ENCODE measurements at regions not wholly inside any gene's neighbourhood (a gene's known extent, or its start where the extent isn't known, plus 50 kb on each side); places are given as distances from the start of the nearest gene placed in this dataset.
"Not testable (repeated sequence)": the region's sequence is repeated elsewhere in the genome, so short reads cannot be mapped to it uniquely, and the experiment has no call there.

DNA sequence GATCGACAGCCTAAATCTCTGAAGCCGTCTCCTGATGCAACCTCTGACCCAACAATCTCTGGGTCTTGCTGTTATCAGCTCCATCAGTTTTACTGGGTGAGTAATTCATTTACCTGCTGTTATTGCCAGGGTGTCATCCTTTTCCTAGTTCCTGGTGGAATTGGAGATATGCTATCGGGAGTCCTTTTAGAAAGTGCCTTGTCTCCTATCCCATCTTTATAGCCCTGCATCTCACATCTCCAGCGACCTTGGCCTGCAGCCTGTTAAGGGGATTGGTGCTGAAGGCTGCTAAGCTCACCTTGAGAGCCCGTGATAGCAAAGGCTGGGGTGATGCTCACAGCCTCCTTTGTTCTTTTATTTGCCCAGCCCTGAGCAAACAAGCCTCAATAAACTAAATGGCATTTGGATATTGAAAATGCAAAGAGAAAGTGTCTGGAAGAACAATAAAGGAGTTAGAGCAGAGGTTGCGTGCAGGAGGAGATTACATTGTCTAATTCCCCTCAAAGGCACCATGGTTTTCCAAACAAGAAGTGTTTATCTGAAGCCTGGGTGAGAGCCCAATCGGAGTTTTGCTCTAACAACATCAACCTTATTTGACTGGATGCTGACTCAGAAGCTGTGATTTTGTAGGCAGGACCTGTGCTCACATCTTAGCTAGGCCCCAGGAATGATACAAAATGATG lies 101.8 kb downstream of the RPLP1 start:
- DNase-seq = no peak

DNA sequence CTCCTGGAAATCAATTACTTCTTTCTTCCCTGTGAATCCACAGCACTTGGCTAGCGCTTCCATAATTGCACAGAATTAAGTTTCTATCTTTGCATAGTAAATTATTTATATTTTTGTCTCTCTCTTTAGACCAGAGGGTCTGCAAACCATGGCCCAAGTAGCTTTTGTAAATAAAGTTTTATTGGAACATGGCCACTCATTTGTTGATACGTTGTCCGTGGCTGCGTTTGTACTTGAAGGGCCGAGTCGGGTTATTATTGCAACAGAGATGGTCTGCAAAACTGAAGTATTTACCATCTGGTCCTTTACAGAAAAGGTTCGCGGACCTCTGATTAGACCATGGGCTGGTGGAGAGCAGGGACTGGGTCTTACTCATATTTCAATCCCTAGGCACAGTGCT lies 102.5 kb downstream of the RPLP1 start:
- DNase-seq = no peak

DNA sequence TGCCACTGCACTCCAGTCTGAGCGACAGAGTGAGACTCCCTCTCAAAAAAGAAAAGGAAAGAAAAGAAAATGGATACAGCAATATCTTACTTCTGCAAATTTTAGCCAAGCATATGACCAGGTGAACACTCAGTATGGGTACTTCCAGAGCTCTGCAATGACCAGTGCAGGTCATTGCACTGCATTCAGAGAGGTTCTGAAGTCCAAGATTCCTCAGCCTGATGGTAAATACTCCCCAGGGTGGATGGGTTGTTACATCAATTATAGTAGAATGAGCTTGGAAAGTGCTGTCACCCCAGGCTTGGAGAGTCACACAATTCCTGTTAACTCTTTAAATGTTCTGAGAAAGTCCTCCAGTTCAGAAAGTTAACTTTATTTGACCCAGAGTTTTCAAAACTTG lies 103.7 kb downstream of the RPLP1 start:
- DNase-seq = no peak

DNA sequence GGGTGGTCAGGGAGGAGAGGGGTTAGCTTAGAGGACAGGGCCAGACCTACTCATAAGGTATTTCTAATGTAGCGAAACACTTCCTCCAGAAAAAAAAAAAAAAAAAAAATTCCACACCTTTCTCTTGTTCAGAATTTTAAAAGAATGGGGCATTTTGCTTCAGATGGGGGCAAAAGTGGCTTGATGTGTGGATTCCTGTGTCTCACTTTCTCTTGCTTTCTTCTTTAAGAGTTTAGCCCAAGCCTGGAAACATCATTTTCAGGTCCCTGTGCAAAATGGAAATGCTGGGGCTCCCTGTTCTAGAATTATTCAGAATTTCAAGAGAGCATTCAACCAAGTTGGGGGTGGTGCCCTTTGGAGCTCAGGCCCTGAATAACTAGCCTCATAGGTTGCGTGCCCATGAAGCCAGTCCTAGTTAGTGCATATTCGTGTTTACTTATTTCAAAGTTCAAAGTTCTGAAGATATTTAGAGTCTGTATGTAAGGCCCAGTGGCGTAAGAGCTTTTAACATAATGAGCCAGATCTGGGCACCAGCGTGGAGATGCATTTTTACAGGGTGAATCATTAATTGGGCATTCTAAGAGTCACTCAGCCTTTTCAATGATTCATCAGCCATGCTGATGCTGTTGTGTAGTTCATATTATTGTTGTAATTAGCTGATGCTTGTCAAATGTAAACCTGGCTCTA lies 104.5 kb downstream of the RPLP1 start:
- no peak for DNase-seq

DNA sequence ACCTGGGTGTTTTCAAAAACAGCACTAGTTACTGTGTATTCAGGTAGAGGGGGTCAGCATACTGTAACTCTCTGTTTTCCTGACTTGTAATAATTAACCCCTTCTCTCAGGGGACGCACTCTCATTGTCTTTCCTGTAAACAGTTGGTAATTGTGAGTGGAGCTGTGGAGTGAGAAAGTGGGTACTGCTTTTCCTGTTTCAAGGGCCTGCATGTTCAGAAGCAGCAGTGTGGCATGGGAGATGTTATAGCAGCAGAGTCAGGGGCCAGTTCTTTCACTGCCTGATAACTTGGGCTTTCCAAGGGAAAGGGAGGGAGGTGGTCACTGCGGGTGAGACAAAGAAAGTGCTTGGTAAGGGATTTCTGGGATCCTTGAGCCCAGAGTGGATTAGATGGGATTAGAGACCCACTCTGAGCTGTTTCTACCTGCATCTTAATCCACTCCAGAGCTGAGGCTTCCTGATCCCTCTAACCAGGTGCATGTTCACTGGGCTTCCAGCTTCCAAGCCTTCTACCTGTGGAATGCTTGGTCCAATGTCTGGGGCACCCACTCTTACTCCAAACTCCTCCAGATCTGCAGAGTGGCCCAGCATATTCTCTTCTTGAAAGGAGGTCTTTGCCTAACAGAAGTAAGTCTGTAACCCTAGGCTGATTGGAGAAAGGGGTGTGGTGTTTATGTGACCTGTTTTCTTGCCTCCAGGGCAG lies 105.2 kb downstream of the RPLP1 start:
- DNase-seq = no peak

DNA sequence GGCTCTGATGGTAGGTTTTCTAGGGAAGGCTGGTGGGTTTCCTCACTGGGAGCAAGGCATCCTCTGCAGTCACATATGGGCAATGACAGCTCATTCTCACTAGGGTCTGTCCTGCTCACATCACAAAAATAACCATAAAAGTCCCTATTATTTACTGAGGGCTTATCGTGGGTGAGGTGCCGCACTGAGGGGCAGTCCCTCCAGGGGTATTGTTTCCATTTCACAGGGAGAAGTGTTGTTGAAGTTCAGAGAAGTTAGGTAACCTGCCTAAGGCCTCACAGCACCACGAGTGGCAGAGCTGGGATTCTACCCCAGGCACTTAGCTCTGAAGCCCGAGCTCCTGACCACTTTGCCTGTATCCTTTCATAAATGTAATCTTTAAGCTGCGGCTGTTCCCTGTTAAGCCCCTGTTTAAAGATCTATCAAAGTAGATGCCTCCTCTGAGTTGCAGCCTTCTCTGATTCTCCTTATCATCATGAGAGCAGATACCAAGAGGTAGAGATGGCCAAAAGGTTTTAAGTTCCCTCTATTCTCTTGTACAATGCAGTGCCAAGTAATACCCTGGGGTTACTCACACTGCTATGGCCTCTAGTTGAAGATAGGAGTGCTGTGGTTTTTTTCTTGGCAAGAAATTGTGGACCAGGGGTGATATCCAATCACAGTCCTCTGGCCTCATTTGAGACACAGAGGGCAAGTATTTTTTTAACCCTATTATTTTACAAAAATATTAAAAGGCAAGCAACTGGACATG lies 107.0 kb downstream of the RPLP1 start:
- DNase-seq = no peak

DNA sequence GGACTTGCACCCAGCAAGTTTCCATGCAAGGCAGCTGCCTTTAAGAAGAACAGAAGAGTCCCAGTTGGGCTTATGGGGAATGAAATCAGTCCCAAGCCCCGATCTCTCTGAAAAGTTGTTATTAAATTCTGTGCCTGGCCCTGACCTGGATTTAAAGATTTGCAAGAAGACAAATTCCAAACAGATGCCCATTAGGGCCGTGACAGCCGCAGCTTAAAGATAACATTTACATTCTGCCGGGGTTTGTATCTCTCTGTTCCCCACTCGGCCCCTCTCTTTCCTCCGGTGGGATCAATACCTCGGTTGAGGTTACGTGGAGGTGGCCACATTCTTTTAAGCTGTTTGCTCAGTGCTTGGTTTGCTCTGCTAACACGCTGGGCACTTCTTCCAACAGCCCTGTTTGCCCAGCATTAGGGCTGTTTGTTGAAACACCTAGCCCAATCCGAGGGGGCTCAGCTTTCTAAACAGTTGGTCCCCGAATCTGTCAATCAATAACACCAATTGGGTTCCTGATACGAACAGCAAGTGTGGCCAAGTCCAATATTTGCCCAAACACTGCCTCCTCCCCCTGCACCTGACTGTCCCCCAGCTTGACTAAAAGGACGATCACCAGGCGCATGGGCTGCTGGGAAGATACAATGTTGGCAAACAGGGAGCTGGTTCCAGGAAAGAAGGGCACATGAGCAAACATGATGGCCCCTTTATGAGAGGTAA lies 108.6 kb downstream of the RPLP1 start:
- DNase-seq = no peak

DNA sequence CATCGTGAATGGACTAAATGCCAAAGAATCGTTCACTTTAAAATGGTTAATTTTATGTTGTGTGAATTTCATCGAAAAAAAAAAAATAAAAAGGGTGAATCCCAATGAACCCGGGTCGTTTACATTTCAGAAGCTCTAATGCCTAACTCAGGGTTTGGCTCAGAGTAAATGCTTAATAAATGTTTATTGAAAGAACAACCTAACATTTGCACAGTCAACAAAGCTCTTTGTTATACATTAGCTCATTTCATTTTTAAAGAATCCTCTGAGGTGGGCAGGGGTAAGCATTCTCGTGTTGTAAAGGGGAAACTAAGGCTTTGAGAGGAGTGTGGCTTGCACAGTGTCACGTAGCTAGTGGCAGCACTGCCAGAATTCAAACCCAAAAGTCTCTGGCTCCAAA lies 109.5 kb downstream of the RPLP1 start:
- no peak for DNase-seq

DNA sequence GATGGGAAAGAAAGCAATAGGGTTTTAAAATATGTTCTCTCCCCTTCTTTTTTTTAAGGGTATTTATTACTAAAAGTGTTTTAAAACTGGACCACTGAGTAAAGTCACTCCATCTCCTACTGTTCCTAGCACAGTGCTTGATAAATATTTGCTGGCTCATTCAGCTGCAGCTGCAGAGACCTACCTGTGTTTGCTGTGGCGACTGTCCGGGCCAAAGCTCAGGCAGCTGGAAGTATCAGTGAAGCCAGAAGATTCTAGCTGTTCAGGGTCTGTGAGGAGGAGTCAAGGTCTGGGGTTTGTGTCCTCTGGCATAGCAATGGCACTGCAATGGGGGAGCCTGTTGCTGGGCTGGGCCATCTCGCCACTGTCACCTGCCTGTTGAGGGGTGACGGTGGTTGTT lies 109.9 kb downstream of the RPLP1 start:
- DNase-seq = no peak

DNA sequence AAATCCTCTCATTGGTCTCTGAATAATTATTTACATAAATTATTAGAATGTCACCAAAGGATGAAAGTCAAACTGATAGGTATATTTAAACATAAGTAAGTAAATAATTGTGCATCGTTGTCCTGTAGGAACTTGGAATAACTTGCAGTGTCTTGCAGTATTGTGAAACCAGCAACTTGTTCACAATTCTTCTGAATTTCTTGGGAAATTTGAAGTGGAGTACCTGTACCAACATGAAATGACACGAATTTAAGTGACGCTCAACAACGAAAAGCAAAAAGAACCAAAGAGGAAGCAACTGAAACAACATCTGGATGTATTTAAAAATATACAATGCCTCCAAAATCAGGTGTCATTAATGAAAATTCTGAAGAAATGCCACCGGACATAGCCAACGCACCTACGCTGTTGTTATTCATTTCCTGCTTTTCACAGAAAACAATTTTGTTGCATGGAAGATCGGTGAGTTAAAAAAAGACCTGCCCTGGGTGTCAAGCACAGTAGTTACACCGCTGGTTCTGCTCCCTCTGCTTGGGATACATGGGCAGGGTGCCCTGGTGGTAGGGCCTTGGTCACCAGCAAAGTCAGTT lies 112.5 kb downstream of the RPLP1 start:
- DNase-seq = no peak

DNA sequence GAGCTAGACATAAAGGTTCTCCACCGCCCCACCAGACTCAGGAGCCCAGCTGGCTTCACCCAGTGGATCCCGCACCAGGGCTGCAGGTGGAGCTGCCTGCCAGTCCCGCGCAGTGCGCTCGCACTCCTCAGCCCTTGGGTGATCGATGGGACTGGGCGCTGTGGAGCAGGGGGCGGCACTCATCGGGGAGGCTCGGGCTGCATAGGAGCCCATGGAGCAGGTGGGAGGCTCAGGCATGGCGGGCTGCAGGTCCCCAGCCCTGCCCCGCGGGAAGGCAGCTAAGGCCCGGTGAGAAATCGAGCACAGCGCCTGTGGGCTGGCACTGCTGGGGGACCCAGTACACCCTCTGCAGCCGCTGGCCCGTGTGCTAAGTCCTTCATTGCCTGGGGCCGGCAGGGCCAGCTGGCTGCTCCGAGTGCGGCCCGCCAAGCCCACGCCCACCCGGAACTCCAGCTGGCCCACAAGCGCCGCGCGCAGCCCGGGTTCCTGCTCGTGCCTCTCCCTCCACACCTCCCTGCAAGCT lies 114.7 kb downstream of the RPLP1 start:
- DNase-seq = not testable (repeated sequence)

DNA sequence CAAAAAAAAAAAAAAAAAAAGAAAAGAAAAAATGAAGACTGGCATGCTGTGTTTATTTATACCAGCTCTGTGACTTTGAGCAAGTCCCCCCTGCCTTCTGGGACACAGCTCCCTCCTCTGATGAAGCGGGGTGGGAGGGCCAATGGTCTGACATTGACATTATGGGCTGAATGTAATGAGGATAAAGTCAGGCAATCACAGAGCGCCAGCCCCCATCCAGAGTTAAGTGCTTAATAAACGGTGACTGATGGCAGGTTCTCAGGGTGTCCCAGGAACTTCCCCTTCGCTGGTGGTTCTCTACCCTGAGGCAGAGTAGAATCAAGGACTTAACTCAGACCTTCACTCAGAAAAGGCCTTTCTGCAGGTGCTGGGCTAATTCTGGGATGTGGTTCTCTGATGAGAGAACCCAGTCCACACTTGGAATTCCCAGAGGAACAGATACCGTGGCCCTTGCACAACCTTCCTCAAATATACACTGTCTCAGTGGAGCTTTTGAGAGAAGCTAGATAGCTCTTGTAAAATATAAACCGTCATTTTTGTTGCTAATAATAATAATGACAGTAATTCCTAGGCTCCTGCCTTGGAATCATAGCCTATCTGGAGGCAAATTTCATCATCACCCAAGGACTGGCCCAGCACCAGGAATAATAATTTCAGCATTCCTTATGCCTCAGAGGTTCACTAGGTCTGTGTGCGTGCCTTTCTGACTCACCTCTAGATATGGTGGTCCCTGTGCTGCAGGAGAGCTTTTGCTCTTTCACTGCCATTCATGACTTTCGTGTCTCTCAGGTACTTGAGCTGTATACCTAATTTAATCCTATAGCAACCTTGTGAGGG lies 115.8 kb downstream of the RPLP1 start:
- DNase-seq = no peak

DNA sequence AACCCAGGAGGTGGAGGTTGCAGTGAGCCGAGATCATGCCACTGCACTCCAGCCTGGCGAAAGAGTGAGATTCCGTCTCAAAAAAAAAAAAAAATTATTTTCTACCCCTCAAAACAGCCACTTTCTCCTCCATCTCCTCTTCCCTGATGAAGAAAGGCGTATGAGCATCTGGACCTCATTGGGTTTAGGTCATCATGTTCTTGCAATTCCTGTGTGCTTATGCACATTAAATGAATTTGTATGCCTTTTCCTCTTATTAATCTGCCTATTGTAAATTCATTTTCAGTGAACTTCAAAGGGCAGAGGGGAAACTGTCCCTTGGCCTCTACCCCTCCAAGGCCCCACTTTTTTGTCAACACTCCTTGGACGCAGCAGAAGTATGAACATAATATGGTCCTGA lies 117.8 kb downstream of the RPLP1 start:
- DNase-seq = no peak

DNA sequence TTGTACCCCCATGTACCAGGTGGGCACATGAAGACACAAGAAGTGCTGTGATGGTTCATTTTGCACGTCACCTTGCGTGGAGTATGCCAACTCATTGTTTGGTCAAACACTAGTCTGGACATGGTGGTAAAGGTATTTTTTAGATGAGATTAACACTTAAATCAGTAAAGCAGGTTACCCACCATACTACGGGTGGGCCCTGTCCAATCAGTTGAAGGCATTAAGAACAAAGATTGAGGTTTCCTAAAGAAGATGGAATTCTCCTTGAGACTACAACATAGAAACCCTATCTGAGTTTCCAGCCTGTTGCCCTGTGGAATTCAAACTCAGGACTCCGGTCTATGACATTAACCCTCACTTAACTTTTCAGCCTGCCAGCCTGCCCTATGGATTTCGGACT lies 118.4 kb downstream of the RPLP1 start:
- no peak for DNase-seq

DNA sequence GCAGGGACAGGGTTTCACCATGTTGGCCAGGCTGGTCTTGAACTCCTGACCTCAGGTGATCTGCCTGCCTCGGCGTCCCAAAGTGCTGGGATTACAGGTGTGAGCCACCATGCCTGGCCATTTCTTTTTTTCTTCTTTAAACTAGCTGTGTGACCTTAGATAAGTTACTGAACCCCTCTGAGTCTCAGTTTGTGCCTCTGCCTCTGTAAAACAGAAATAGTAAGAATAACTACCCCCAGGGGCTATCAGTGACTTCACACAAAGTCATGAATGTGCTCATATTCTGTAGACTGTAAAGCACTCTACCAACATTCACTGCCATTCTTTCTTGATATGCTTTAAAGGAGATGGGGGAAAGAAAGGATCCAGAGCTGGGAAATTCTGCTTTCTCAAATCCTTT lies 120.7 kb downstream of the RPLP1 start:
- DNase-seq = not testable (repeated sequence)

DNA sequence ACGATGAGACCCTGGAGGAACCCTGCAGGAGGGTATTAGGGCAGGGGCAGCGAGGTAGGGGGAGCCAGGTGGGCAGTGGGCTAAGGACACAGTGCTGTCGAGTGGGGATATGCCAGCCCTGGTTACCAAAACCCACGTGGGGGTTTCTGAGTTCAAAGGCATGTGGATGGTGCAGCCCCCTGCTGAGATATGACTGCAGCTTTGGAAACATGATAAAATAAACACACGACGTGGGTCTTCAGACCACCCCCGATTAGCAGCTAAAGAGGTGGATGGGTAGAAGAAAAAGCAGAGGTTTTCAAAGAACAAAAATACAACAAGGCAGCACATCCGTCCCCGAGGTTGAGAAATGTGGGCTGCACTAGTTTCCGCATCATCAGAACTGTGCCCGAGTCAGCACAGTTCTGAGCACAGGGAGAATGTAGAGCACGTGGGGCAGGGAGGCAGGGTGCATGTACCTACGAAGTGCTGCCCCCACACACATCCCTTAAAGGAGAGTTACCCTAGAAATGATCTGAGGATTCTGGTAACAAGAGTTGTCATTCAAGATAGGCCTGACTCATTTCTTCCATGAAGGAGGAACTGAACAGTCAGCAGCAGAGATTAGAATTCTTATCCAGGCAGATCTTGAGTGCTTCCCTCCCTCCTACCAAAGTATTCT lies 121.3 kb downstream of the RPLP1 start:
- DNase-seq = peak; percentile 47

DNA sequence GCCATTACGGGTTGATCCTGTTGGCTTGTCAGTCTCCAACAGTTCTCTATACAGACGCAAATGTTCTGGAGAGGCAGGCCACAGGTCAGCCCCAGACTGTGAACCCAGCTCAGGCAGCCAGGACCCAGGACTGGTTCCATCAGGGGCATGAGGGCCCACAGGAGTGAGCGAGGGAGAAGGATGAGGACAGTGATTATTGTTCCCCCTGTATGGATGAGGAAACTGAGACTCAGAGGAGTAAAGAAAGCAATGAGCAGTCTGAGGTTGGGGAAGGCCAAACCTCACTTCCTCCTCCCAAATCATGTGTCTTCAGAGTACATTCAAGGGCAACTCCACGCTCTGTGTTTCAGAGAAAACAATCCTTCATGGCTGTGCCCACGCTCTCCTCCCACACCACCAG lies 121.9 kb downstream of the RPLP1 start:
- no peak for DNase-seq

DNA sequence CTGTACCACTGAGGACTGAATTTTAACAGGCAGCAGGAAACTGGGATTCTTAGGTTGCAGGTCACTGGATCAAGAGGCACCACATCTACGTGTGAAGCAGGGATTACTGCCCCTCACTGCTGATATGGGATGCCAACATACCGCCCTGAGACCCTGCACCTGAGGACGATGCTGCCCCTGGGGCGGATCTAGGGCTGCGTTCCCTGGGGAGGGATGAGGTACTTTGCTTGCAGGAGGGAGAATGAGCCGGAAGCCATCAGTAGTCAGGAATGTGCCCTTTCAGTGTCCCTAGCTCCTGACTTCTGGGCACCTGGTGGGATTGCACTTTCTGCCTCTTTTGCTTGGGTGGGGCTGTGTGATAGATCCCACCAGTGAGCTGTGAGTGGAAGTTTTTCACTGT lies 122.8 kb downstream of the RPLP1 start:
- DNase-seq = no peak

DNA sequence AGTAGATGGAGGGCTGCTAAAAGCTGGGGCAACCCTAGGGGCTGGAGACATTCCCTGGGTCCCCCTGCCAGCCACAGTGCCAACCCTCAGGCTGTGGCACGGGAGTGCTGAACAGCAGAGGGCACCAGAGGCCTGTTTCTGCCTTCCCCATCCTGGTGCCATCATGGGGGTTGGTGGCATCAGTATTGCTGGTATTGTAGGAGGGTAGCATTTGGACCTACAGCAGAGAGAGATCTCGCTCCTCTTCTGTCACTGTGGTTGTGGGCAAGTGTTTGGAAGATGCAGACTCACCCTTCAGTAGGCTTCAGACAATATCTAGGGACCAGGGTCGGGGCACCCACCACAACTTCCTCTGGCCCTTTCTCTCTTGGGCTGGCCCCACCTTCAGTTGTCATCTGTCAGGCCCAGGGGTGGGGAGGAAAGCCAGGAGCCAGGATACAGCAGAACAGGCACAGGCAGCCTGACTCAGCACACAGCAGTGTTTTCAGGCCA lies 123.5 kb downstream of the RPLP1 start:
- peak; percentile 73 for DNase-seq

DNA sequence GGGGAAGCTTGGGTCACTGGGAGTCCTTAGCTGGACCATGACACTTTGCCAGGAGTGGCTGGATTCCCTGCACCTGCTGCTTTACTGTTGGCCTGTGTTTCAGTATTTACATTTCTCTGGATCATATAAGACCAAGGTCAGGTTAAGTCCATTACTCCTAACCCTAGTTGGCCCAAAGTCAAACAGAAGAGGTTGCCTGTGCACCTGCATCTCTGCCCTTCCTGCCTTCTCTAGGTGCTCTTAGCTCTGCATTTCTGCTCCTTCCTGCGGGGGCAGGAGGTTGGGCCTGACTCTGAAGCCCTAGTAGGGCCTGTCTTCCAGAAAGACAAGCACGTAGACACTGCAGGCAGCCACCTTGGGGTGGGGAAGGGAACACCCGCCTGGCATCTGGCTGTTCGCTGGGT lies 124.3 kb downstream of the RPLP1 start:
- DNase-seq = no peak

DNA sequence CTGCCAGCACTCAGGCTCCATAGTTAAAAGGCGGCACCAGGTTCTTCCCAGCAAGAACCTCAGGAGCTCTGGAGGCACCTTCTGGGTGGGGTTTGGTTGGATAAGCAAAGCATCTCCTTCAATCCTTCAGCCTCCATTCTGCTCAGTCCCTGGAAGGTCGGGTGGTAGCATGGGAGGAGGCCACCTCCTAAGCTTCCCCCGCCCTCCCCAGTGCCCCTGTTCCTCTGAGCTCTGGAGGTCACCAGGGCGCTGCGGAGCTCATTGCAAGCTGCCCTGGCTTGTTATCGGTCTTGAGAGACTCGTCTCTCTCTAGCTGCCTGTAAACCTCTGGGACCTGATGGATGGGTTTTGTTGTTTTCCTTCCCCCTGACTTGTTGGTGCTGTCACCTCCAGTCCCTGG lies 124.8 kb downstream of the RPLP1 start:
- no peak for DNase-seq
